Right ventricle myocardium inferior (tissue), 1 donor: ENCODE measurements at regions not wholly inside any gene's neighbourhood (a gene's known extent, or its start where the extent isn't known, plus 50 kb on each side); places are given as distances from the start of the nearest gene placed in this dataset.
"Not testable (repeated sequence)": the region's sequence is repeated elsewhere in the genome, so short reads cannot be mapped to it uniquely, and the experiment has no call there.

ENCODE experiments used
- ATAC-seq: fragments of 200-7000 bp; cut with Tn5 transposase; one replicate; pipeline ENCODE4 v1.9.1; 2020; ENCODE audit warnings: mild to moderate bottlenecking, moderate library complexity
- DNase-seq: peaks from one replicate; pipeline ENCODE4 v3.0.0; 2021; ENCODE audit errors: missing footprints
- intact Hi-C: fragments of 100-400 bp; cut with DNase I; formaldehyde crosslinking; loops from one replicate; pipeline ENCODE4 v1.11.0; 2022
- donor health status: DM: no; HTN: yes; CAD: no; lungs with severe emphysema.

DNA sequence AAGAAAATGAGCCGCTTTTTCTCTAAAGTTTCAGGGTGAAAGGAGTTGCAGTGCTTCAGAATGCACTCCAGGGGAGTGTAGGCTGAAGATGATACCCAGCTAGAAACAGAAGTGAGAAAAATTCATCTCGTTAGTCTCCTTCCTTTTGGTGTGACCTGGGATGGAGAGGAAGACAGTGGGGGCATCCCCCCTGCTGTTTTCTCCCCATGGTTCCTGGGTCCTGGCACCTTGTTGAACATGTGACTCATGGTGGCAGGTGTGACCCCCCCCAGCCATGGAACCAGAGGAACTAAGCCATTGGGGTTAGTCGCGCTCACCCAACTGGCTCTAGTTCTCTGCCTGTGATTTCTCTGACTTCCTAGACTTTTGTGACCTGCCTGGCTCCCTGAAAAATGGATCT is 424.6 kb downstream of the CSNK1G3 start:
- ATAC-seq (no peak), DNase-seq (no peak)
- intact Hi-C loops = no loop called here

DNA sequence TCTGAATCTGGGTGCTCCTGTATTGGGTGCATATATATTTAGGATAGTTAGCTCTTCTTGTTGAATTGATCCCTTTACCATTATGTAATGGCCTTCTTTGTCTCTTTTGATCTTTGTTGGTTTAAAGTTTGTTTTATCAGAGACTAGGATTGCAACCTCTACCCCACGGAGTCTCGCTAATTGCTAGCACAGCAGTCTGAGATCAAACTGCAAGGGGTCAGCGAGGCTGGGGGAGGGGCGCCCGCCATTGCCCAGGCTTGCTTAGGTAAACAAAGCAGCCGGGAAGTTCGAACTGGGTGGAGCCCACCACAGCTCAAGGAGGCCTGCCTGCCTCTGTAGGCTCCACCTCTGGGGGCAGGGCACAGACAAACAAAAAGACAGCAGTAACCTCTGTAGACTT is 421.8 kb downstream of the CSNK1G3 start:
- intact Hi-C loops, DNase-seq, ATAC-seq: not testable (repeated sequence)

- DNase-seq (no peak), ATAC-seq (no peak)
- intact Hi-C loops = no loop called here
Measured at GRCh38 chr5:123929055-123929474, 417.1 kb downstream of the CSNK1G3 start.

- ATAC-seq = no peak
- no peak for DNase-seq
- intact Hi-C loops = no loop called here
Measured at GRCh38 chr5:123928401-123928800, 416.4 kb downstream of the CSNK1G3 start.

- ATAC-seq (no peak), DNase-seq (no peak)
- intact Hi-C loops = no loop called here
Measured at GRCh38 chr5:123921193-123921592, 409.2 kb downstream of the CSNK1G3 start.

DNA sequence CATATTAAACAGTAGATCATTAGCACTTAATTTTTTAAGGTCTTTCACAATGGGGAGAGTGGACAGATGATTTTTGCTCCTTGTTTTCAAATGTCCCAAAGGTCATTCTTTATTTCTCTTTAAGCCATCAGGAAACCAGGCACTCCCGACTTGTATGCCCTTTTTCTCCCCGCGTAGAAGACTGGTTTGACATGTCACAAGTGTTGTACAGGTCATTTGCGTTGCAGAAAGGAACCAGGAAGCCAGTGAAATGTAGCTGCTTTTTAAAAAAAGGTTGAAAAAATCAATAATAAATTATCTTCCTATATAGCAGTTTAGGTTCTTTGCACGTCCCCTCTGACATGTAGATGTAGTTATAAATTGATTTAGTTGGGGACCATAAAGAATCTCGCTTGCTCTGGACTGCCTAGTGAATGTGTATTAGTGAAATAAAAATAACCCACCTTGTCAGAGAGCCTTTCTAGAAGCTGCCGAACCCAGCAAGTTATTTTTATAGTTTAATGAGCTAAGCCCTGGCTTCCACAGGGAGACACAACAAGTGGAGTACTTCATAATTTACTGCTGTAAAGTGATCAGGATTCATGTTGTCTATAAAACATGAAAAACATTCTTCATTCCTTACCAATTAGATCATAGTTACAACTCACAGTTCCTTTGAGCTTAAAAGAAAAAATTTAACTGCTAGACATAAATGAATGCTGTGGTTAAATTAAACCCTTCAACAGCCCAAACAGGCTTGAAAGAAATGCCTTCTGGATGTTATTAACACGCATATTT is 404.6 kb downstream of the CSNK1G3 start:
- no peak for DNase-seq
- peak; percentile 59 for ATAC-seq
- intact Hi-C loops = loop anchor here (5.0 to 10.0 kb wide), 2 partner anchors 102 to 219 kb away; no protein-coding TSS in a partner anchor

GRCh38 chr5:123914333-123914732 is 402.4 kb downstream of the CSNK1G3 start:
- DNase-seq (no peak), ATAC-seq (no peak)
- intact Hi-C loops = loop anchor here (10.0 kb wide), 1 partner anchor 100 kb away; no protein-coding TSS in a partner anchor

- ATAC-seq = no peak
- intact Hi-C loops = no loop called here
- DNase-seq = no peak
Measured at GRCh38 chr5:123907349-123907748, 395.4 kb downstream of the CSNK1G3 start.

GRCh38 chr5:123906698-123907295 is 394.8 kb downstream of the CSNK1G3 start:
- intact Hi-C loops = no loop called here
- no peak for ATAC-seq
- DNase-seq = no peak

- intact Hi-C loops = no loop called here
- ATAC-seq = no peak
- DNase-seq = no peak
Measured at GRCh38 chr5:123885081-123885480, 373.1 kb downstream of the CSNK1G3 start.

GRCh38 chr5:123882965-123883345 is 371.0 kb downstream of the CSNK1G3 start:
- no peak for ATAC-seq
- intact Hi-C loops = no loop called here
- DNase-seq = no peak

DNA sequence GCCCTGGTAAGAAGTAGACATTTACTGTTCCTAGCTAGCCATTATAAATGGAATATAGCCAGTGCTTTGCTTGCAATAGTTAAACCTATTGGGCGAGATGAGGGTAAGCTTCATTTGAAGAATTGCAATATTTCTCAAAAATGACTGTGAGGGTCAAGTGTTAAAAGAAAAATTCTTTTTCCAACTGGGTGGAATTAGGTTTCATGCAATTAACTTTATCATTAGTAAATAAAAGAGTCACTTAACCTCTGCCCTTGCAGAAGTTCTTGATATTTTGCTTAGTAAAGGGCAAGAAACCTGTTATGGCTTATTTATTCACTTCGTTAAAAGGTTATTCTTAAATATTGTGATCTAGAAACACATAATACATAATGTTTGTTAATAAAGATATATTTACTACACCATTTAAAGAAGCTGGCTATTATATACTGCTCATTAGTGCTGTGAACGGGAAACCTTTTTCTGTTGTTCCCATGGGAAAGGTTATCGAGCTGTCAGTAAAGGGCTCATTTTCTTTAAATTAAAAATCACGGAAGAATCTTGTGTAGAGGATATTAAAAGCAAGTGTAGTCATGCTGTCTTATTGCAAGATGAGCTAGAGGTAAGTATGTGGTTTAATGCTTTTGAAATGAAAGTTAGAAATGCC is 370.5 kb downstream of the CSNK1G3 start:
- intact Hi-C loops = no loop called here
- ATAC-seq (no peak), DNase-seq (no peak)

DNA sequence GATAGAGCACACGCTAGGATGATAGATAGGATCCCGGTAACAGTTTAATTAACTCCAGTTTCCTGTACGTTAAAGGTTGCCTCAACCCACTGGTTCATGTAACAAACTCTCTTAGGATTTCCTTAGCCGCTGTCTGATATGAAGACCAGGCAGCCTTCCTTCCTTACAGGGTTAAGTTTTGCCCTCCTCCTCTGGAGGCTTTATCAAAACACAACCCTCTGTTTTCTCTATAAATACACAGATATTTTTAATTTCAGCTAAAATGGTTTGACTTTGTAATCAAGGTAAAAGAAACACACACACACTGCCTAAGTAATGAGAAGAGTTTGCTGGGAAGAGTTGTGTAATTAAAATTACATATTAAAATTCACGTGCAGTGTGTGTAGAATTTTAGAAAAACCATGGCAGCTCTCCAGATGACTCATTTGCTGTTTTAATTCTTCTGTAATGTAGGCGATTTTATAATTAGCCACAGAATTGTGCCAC is 369.8 kb downstream of the CSNK1G3 start:
- ATAC-seq (no peak), DNase-seq (no peak)
- intact Hi-C loops = no loop called here

GRCh38 chr5:123880875-123881274 is 368.9 kb downstream of the CSNK1G3 start:
- ATAC-seq = no peak
- intact Hi-C loops = no loop called here

GRCh38 chr5:123879071-123879470 is 367.1 kb downstream of the CSNK1G3 start:
- intact Hi-C loops = no loop called here
- no peak for DNase-seq
- ATAC-seq = no peak

More at GRCh38 chr5:123880875-123881274, 368.9 kb downstream of the CSNK1G3 start:
- no peak for DNase-seq

DNA sequence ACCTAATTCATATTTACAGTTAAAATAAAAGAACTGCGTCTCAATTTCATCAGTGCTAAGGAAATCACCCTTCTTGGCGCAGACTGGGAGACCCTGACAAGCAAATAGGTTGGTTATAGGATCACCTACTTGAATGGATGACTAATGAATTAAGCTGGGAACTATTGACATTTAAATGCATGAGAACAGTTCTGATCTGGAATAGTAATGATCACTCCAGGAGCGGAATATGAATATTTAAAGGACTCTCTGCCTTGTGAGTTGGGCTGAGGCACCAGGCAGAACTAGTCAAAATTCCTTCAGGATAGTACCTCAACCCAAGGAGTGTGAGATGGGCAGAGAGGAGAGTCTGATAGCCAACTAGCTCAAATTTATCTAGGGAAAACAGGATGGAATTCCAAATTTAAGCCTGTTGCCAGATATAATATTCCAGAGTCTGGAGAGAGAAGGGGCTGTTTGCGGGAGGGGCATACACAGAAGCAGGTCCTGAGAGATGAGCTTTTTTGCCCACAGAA is 364.4 kb downstream of the CSNK1G3 start:
- intact Hi-C loops = no loop called here
- no peak for DNase-seq

DNA sequence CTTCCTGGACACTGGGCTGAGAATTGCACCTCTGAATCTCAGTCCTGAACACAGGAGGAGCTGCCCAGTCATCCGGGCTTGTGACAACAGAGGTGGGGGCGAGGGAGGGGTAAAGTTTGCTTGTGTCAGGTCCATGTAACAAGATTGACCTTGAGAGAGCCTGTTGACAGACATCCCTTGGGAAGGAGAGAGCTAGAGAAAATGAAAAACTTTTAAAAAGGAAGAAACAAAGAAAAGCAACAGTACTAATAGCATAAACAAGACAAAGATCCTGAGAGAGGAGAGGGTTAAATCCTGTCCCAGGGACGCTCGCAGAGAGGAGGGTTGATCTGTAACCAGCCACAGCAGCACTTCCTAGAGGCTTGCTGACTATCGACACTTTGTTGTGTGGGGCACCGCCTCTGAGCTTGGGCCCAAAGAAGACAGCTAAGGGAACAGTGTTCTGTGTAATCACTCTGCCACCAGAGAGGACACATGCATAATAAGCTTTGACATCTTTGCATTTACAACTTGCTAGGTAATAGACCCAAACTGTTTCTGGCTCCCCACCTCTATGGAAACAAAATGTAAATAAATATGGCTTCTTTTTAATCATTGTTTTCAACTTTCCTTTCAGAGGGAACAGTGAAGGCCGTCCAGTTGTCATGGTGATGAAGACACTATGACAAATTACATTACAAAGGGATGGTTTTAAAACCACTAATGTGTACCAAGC is 363.7 kb downstream of the CSNK1G3 start:
- no peak for DNase-seq
- ATAC-seq = peak; percentile 70
- intact Hi-C loops = no loop called here

More for the DNA sequence above, 364.4 kb downstream of the CSNK1G3 start:
- no peak for ATAC-seq

GRCh38 chr5:123874600-123875201 is 362.7 kb downstream of the CSNK1G3 start:
- ATAC-seq = peak; percentile 70
- intact Hi-C loops = no loop called here
- no peak for DNase-seq

DNA sequence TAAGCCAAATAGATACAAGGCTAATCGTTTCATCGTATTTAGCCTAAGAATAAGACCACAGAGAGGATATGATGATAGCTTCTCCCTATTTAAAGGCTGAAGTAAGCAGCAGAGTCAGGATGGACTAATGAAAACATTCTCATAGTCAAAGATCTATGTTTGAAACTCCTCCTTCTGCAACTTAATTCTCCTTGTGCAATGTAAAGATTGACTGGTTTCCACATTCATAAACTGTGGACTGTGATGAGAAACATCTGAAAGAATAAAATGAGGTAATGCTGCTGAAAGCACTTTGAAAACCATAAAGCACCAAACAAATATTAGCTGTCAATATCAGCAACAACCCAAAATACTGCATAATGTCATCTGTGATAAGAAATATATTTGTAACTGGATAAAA is 361.9 kb downstream of the CSNK1G3 start:
- intact Hi-C loops = no loop called here
- ATAC-seq (no peak), DNase-seq (no peak)
